CD4-positive, CD25-positive, alpha-beta regulatory T cell (primary cell): ENCODE measurements at regions not wholly inside any gene's neighbourhood (a gene's known extent, or its start where the extent isn't known, plus 50 kb on each side); places are given as distances from the start of the nearest gene placed in this dataset.

Experiments
- ATAC-seq, 2 donors: fragments of 150-1000 bp; cut with Tn5 transposase; one replicate each; pipeline ENCODE4 v1.10.0; 2021; ENCODE audit warnings: low read depth in 2 of 2, moderate number of reproducible peaks in 2 of 2, moderate library complexity in 1 of 2
- DNase-seq, 3 donors: peaks; one replicate each; pipeline versions ENCODE4 v3.0.0 to v3.0.0-alpha.2; 2012 to 2022; ENCODE audit warnings: mixed read lengths in 1 of 3
- H3K27ac ChIP-seq: one replicate; pipeline ENCODE4 v1.7.0; 2013; ENCODE audit warnings: mild to moderate bottlenecking, low read length; ENCODE audit not compliant: insufficient read depth, poor library complexity, severe bottlenecking
- H3K27me3 ChIP-seq: one replicate; pipeline ENCODE4 v1.7.0; 2013; ENCODE audit warnings: low read length; ENCODE audit not compliant: control insufficient read depth, insufficient read depth
- H3K36me3 ChIP-seq: one replicate; pipeline ENCODE4 v1.7.0; 2013; ENCODE audit warnings: mild to moderate bottlenecking, low read length, moderate library complexity; ENCODE audit not compliant: control insufficient read depth, insufficient read depth
- H3K4me1 ChIP-seq: 2 replicates; pipeline ENCODE4 v1.7.0; 2013; ENCODE audit warnings: mild to moderate bottlenecking, low read length; ENCODE audit not compliant: insufficient read depth, control insufficient read depth, poor library complexity, severe bottlenecking
- H3K4me3 ChIP-seq: one replicate; pipeline ENCODE4 v1.7.0; 2013; ENCODE audit warnings: low read depth, mild to moderate bottlenecking, low read length, moderate library complexity
- H3K9me3 ChIP-seq, 2 experiments: 1 replicate in 1 of 2; 2 replicates in 1 of 2; pipeline ENCODE4 v1.7.0; 2013; ENCODE audit warnings: low read length in 2 of 2, mild to moderate bottlenecking in 1 of 2, moderate library complexity in 1 of 2; ENCODE audit not compliant: control insufficient read depth in 2 of 2
- H3K27ac Mint-ChIP-seq, 3 donors: one replicate each; pipeline ENCODE4 v1.8.0; 2020 to 2022; ENCODE audit warnings: mild to moderate bottlenecking in 3 of 3, mixed read lengths in 3 of 3, moderate library complexity in 2 of 3
- H3K27me3 Mint-ChIP-seq: one replicate; pipeline ENCODE4 v1.8.0; 2022; ENCODE audit warnings: mild to moderate bottlenecking, mixed read lengths
- H3K36me3 Mint-ChIP-seq: one replicate; pipeline ENCODE4 v1.8.0; 2020; ENCODE audit warnings: mixed read lengths
- H3K4me1 Mint-ChIP-seq, 4 donors: one replicate each; pipeline ENCODE4 v1.8.0; 2020 to 2022; ENCODE audit warnings: mixed read lengths in 4 of 4, mild to moderate bottlenecking in 1 of 4
- H3K4me3 Mint-ChIP-seq, 4 donors: one replicate each; pipeline ENCODE4 v1.8.0; 2020 to 2022; ENCODE audit warnings: mild to moderate bottlenecking in 4 of 4, mixed read lengths in 4 of 4, moderate library complexity in 3 of 4
- H3K9me3 Mint-ChIP-seq, 7 donors: one replicate each; pipeline ENCODE4 v1.8.0; 2020 to 2022; ENCODE audit warnings: mixed read lengths in 7 of 7, mild to moderate bottlenecking in 3 of 7, moderate library complexity in 2 of 7

DNA sequence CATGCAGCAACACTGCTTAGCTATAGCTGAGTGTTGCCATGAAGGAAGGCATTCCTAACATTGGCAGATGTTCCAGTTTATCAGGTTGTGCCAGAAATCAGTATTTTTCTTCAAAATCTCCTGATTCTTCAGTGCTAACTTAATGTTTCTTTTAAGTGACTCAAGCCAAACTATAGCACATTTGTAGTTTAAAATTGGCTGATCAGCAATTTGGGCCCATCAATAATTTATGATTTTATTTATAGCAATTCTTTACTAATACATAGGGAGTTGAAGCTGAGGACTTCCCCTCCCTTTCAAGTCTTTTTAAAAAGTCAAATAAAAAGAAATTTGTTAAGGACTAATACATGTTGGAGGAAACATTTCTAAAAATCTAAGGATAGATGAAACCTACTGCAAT, 383.8 kb upstream of the KHDRBS2 start:
- ATAC-seq, result no peak
- H3K4me1 Mint-ChIP-seq, result no peaks in the 10 kb centered on the region

DNA sequence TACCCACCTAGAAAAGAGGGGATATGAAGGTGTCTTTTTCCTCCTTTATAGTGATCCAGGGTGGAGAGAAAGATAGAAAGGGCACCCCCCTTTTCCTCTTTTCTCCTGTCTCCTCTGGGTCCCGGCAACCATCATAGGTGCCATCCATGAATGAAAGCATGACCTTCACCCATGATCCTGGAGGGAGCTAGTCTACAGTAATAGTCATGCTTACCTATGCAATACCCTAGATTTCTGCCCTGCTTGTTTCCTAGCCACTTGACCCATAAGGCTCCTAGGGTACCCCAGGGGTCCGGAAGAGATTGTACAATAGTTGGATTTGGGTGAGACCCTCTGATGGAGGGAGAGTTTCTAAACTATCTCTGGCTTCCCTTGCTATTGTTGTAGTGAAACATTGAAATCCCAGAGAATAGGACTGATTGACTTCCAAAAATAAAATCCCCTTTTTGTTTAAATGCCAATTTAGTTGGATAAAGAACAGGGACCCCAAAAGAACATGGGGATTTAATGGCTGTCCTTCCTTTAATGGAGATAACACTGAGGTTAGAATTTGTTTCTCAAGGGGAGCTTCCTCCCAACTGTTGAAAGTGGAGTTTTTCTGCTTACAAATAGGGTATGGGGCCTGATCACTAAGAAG, 366.8 kb upstream of the KHDRBS2 start:
- H3K4me3 ChIP-seq, result no peak overlapping the region
- no peaks in the 10 kb centered on the region for H3K36me3 ChIP-seq
- no peak overlapping the region for H3K4me3 Mint-ChIP-seq
- H3K27ac ChIP-seq, result no peak overlapping the region
- peaks cover 14 to 24% of the 10 kb centered on the region in 2 experiments for H3K9me3 ChIP-seq
- peaks cover 0 to 45% (median 10%) of the 10 kb centered on the region in 7 donors for H3K9me3 Mint-ChIP-seq
- DNase-seq (no peak), ATAC-seq (no peak)
- H3K36me3 Mint-ChIP-seq, result no peaks in the 10 kb centered on the region
- H3K27me3 ChIP-seq, result no peaks in the 10 kb centered on the region
- H3K4me1 ChIP-seq, result no peaks in the 10 kb centered on the region
- no peak overlapping the region for H3K27ac Mint-ChIP-seq
- H3K27me3 Mint-ChIP-seq, result no peaks in the 10 kb centered on the region
- H3K4me1 Mint-ChIP-seq, result no peaks in the 10 kb centered on the region

More for the DNA sequence above, 383.8 kb upstream of the KHDRBS2 start:
- Histone ChIP-seq H3K9me3 (no peaks in the 10 kb centered on the region), H3K27me3 (no peaks in the 10 kb centered on the region), H3K27ac (no peak overlapping the region), H3K4me1 (no peaks in the 10 kb centered on the region), H3K36me3 (no peaks in the 10 kb centered on the region), H3K4me3 (no peak overlapping the region)
- Mint-ChIP-seq H3K9me3 (peaks cover 0 to 7% (median 3%) of the 10 kb centered on the region in 7 donors), H3K4me3 (no peak overlapping the region), H3K36me3 (no peaks in the 10 kb centered on the region), H3K27ac (no peak overlapping the region), H3K27me3 (no peaks in the 10 kb centered on the region)
- no peak for DNase-seq

DNA sequence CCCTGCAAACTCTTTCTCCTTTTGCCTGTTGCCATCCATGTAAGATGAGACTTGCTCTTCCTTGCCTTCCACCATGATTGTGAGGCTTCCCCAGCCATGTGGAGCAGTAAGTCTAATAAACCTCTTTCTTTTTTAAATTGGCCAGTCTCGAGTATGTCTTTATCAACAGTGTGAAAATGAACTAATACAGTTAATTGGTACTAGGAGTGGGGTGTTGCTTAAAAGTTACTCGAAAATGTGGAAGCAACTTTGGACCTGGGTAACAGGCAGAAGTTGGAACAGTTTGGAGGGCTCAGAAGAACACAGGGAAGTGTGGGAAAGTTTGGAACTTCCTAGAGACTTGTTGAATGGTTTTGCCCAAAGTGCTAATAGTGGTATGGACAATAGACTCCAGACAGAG, 359.2 kb upstream of the KHDRBS2 start:
- Mint-ChIP-seq H3K27me3 (no peaks in the 10 kb centered on the region), H3K36me3 (no peaks in the 10 kb centered on the region), H3K27ac (no peak overlapping the region), H3K4me3 (no peak overlapping the region), H3K4me1 (peaks cover 0 to 5% (median 0%) of the 10 kb centered on the region in 4 donors), H3K9me3 (peaks cover 11 to 40% (median 14%) of the 10 kb centered on the region in 7 donors)
- no peaks in the 10 kb centered on the region for H3K27me3 ChIP-seq
- no peak overlapping the region for H3K27ac ChIP-seq
- DNase-seq (no peak), ATAC-seq (no peak)
- no peak overlapping the region for H3K4me3 ChIP-seq
- peaks cover 3 to 20% of the 10 kb centered on the region in 2 experiments for H3K9me3 ChIP-seq
- H3K4me1 ChIP-seq, result no peaks in the 10 kb centered on the region
- no peaks in the 10 kb centered on the region for H3K36me3 ChIP-seq

GRCh38 chr6:62640749-62641148, 354.7 kb upstream of the KHDRBS2 start:
- ATAC-seq (no peak), DNase-seq (no peak)
- Histone ChIP-seq H3K4me3 (no peak overlapping the region), H3K4me1 (no peaks in the 10 kb centered on the region), H3K27ac (no peak overlapping the region), H3K36me3 (no peaks in the 10 kb centered on the region), H3K9me3 (peaks cover 0 to 13% of the 10 kb centered on the region in 2 experiments), H3K27me3 (no peaks in the 10 kb centered on the region)
- Mint-ChIP-seq H3K4me1 (peaks cover 0 to 5% (median 0%) of the 10 kb centered on the region in 4 donors), H3K4me3 (no peak overlapping the region), H3K9me3 (peaks cover 5 to 29% (median 10%) of the 10 kb centered on the region in 7 donors), H3K36me3 (no peaks in the 10 kb centered on the region), H3K27me3 (no peaks in the 10 kb centered on the region), H3K27ac (no peak overlapping the region)

DNA sequence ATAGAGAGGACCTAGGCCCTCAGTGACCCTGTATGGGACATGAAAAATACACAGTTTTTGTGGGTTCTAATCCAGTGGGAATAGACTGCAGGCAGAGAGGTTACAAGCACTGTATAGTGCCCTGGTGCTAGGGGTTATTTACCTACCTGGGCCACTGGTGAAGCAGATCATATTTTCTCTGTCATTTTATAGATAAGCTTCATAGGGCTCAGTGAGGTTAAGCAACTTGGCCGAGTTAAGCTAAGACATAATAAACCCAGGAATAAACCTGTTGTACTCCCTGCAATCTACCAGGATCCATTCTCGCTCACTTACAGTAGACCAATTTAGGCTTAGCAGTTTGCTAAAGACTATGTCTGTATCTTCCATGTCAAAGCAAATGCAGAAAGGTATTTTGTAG, 340.6 kb upstream of the KHDRBS2 start:
- Mint-ChIP-seq H3K4me1 (no peaks in the 10 kb centered on the region), H3K4me3 (no peak overlapping the region), H3K9me3 (peaks cover 0 to 21% (median 5%) of the 10 kb centered on the region in 7 donors), H3K36me3 (no peaks in the 10 kb centered on the region), H3K27ac (no peak overlapping the region), H3K27me3 (no peaks in the 10 kb centered on the region)
- ATAC-seq (no peak), DNase-seq (no peak)
- Histone ChIP-seq H3K9me3 (no peaks in the 10 kb centered on the region), H3K36me3 (no peaks in the 10 kb centered on the region), H3K27me3 (no peaks in the 10 kb centered on the region), H3K27ac (no peak overlapping the region), H3K4me1 (no peaks in the 10 kb centered on the region), H3K4me3 (no peak overlapping the region)

DNA sequence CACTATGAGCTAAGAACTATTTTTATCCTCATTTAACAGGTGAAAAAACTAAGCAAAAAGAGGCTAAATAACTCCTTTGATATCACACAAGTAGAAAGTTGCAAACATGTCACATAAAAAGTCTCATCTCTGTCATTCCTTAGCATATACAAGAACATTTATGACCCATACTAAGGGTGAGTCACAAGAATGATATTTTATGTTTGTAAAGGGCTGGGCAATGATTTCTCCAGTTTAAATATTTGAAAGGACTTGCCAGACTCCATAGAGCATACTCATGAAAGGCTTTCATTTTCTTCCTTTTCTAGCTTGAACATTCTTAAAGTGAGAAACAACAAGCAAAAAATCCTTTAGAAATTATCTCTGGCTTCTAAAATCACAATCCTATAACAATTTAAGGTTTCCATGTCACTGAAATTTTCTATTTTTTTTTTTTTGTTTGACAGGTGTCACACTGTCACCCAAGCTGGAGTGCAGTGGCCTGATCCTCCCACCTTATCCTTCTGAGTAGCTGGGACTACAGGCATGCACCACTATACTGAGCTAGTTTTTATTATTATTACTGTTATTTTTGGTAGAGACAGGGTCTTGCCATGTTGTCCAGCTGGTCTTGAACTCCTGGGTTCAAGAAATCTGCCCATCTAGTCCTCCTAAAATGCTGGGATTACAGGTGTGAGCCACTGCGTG, 338.0 kb upstream of the KHDRBS2 start:
- H3K4me3 ChIP-seq, result no peak overlapping the region
- ATAC-seq, result no peak
- H3K4me1 Mint-ChIP-seq, result no peaks in the 10 kb centered on the region
- H3K36me3 ChIP-seq, result no peaks in the 10 kb centered on the region
- peaks cover 0 to 17% (median 1%) of the 10 kb centered on the region in 7 donors for H3K9me3 Mint-ChIP-seq
- H3K27me3 ChIP-seq, result no peaks in the 10 kb centered on the region
- no peaks in the 10 kb centered on the region for H3K27me3 Mint-ChIP-seq
- no peak overlapping the region for H3K27ac ChIP-seq
- no peak overlapping the region for H3K4me3 Mint-ChIP-seq
- H3K4me1 ChIP-seq, result no peaks in the 10 kb centered on the region
- DNase-seq, result no peak
- H3K9me3 ChIP-seq, result no peaks in the 10 kb centered on the region
- no peaks in the 10 kb centered on the region for H3K36me3 Mint-ChIP-seq
- H3K27ac Mint-ChIP-seq, result no peak overlapping the region

- DNase-seq (no peak), ATAC-seq (no peak)
- H3K27ac Mint-ChIP-seq, result no peak overlapping the region
- H3K27me3 ChIP-seq, result no peaks in the 10 kb centered on the region
- H3K4me1 ChIP-seq, result no peaks in the 10 kb centered on the region
- no peaks in the 10 kb centered on the region for H3K4me1 Mint-ChIP-seq
- no peaks in the 10 kb centered on the region for H3K36me3 Mint-ChIP-seq
- peaks cover 2 to 5% of the 10 kb centered on the region in 2 experiments for H3K9me3 ChIP-seq
- no peak overlapping the region for H3K27ac ChIP-seq
- peaks cover 2 to 36% (median 11%) of the 10 kb centered on the region in 7 donors for H3K9me3 Mint-ChIP-seq
- H3K4me3 ChIP-seq, result no peak overlapping the region
- no peak overlapping the region for H3K4me3 Mint-ChIP-seq
- no peaks in the 10 kb centered on the region for H3K27me3 Mint-ChIP-seq
- no peaks in the 10 kb centered on the region for H3K36me3 ChIP-seq
Observed at GRCh38 chr6:62615366-62616015, 329.5 kb upstream of the KHDRBS2 start.
